ENCODE measurements at regions not wholly inside any gene's neighbourhood (a gene's known extent, or its start where the extent isn't known, plus 50 kb on each side); places are given as distances from the start of the nearest gene placed in this dataset.

DNA sequence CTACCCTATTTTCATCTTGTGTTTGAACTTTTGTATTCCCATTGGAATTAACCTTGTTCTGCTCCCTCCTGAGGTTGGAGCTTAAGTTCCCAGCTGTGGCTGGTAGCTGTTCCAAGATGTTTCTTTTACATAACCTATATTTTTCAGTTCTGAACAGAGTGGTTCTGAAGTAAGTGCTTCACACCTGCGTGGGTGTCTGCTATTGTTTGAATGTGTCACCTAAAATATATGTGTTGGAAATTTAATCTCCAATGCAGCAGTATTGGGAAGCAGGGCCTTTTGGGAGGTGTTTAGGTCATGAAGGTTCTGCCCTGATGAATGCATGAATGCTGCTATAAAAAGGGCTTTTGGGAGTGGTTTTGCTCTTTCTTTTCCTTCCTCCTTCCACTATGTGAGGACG is 123.8 kb downstream of the LACC1 start:
- Histone ChIP-seq H3K9me3 (ENCODE audit: insufficient read depth, low read depth, low read length) (no peaks in the 10 kb centered on the region), H3K36me3 (ENCODE audit: insufficient read depth, low read length) (no peaks in the 10 kb centered on the region), H3F3A (ENCODE audit: low read depth) (no peaks in the 10 kb centered on the region), H3K4me3 (ENCODE audit: low read length, poor library complexity, severe bottlenecking) (no peak overlapping the region), H4K20me1 (ENCODE audit: insufficient read depth, low read length, poor library complexity, severe bottlenecking) (no peaks in the 10 kb centered on the region), H2AFZ (ENCODE audit: low read length) (no peak overlapping the region), H3K27me3 (ENCODE audit: insufficient read depth, low read length, poor library complexity, severe bottlenecking) (no peaks in the 10 kb centered on the region), H3K79me2 (ENCODE audit: insufficient read depth, low read length) (no peaks in the 10 kb centered on the region), H3K4me2 (ENCODE audit: low read depth, low read length, poor library complexity, severe bottlenecking) (no peak overlapping the region), H3K9me2 (replicated peaks; ENCODE audit: low read depth, low read length) (no peaks in the 10 kb centered on the region), H3K4me1 (ENCODE audit: insufficient read depth, low read length, poor library complexity, severe bottlenecking) (peaks cover 4% of the 10 kb centered on the region), H3K9ac (ENCODE audit: low read depth, low read length, poor library complexity, severe bottlenecking) (no peak overlapping the region)
- TF ChIP-seq, protein P1, sequence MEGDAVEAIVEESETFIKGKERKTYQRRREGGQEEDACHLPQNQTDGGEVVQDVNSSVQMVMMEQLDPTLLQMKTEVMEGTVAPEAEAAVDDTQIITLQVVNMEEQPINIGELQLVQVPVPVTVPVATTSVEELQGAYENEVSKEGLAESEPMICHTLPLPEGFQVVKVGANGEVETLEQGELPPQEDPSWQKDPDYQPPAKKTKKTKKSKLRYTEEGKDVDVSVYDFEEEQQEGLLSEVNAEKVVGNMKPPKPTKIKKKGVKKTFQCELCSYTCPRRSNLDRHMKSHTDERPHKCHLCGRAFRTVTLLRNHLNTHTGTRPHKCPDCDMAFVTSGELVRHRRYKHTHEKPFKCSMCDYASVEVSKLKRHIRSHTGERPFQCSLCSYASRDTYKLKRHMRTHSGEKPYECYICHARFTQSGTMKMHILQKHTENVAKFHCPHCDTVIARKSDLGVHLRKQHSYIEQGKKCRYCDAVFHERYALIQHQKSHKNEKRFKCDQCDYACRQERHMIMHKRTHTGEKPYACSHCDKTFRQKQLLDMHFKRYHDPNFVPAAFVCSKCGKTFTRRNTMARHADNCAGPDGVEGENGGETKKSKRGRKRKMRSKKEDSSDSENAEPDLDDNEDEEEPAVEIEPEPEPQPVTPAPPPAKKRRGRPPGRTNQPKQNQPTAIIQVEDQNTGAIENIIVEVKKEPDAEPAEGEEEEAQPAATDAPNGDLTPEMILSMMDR (conservative IDR thresholded peaks at IDR 0.05; ENCODE audit: low read length): no peak
- TF ChIP-seq EZH2phosphoT487 (IDR thresholded peaks at IDR 0.05; ENCODE audit: borderline replicate concordance): no peak

DNA sequence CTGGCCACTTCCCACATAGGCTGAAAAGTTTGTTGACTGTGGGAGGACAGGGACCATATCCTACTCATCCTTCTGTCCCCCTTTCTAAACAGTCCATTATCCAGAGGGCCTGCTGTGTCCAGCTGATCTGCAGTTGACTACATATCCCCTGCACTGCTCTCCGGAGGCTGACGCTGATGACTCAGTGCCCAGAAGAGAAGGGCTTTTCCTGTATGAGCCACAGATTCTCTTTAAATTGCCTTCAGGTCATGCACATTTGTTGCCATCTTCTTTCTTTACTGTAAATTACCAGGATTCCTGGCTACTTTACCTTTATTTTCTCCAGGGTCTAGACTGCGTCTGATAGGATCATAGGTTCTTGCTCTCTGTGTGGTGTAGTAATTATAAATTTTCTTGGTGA is 125.2 kb downstream of the LACC1 start:
- Histone ChIP-seq H3K4me2 (ENCODE audit: low read depth, low read length, poor library complexity, severe bottlenecking) (no peak overlapping the region), H3K4me1 (ENCODE audit: insufficient read depth, low read length, poor library complexity, severe bottlenecking) (peaks cover 4% of the 10 kb centered on the region), H2AFZ (ENCODE audit: low read length) (no peak overlapping the region), H3K79me2 (ENCODE audit: insufficient read depth, low read length) (no peaks in the 10 kb centered on the region), H3K9ac (ENCODE audit: low read depth, low read length, poor library complexity, severe bottlenecking) (no peak overlapping the region), H4K20me1 (ENCODE audit: insufficient read depth, low read length, poor library complexity, severe bottlenecking) (no peaks in the 10 kb centered on the region), H3K4me3 (ENCODE audit: low read length, poor library complexity, severe bottlenecking) (no peak overlapping the region), H3K9me3 (ENCODE audit: insufficient read depth, low read depth, low read length) (no peaks in the 10 kb centered on the region), H3K9me2 (replicated peaks; ENCODE audit: low read depth, low read length) (no peaks in the 10 kb centered on the region), H3K36me3 (ENCODE audit: insufficient read depth, low read length) (no peaks in the 10 kb centered on the region), H3F3A (ENCODE audit: low read depth) (no peaks in the 10 kb centered on the region), H3K27me3 (ENCODE audit: insufficient read depth, low read length, poor library complexity, severe bottlenecking) (no peaks in the 10 kb centered on the region)
- TF ChIP-seq, protein P1 (conservative IDR thresholded peaks at IDR 0.05; ENCODE audit: low read length): no peak
- no peak for TF ChIP-seq EZH2phosphoT487 (IDR thresholded peaks at IDR 0.05; ENCODE audit: borderline replicate concordance)

DNA sequence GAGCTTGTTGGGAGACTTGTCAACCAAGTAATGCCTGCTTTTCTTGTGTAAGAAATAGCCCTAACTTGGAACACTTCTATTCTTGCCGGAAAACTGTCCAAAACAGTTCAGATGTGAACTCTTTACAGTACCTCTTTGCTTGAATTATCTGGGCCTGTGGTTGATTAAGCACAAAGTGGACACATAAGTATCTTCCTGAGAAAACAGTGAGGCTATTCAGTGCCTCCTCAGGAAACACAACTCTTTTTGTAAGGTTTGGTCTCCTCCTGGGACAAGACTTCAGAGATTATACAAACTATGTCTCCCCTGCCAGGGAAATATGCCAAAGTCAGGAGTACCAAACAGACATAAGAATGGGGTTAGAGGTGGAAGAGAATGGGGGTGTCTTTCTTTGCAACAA is 127.7 kb downstream of the LACC1 start:
- H3K79me2 ChIP-seq (ENCODE audit: insufficient read depth, low read length): no peaks in the 10 kb centered on the region
- H3K9me2 ChIP-seq (replicated peaks; ENCODE audit: low read depth, low read length): no peaks in the 10 kb centered on the region
- H3F3A ChIP-seq (ENCODE audit: low read depth): no peaks in the 10 kb centered on the region
- no peak overlapping the region for H2AFZ ChIP-seq (ENCODE audit: low read length)
- H3K4me2 ChIP-seq (ENCODE audit: low read depth, low read length, poor library complexity, severe bottlenecking): no peak overlapping the region
- no peaks in the 10 kb centered on the region for H4K20me1 ChIP-seq (ENCODE audit: insufficient read depth, low read length, poor library complexity, severe bottlenecking)
- H3K36me3 ChIP-seq (ENCODE audit: insufficient read depth, low read length): no peaks in the 10 kb centered on the region
- no peaks in the 10 kb centered on the region for H3K27me3 ChIP-seq (ENCODE audit: insufficient read depth, low read length, poor library complexity, severe bottlenecking)
- no peak overlapping the region for H3K9ac ChIP-seq (ENCODE audit: low read depth, low read length, poor library complexity, severe bottlenecking)
- H3K4me1 ChIP-seq (ENCODE audit: insufficient read depth, low read length, poor library complexity, severe bottlenecking): peaks cover 4% of the 10 kb centered on the region
- no peaks in the 10 kb centered on the region for H3K9me3 ChIP-seq (ENCODE audit: insufficient read depth, low read depth, low read length)
- no peak overlapping the region for H3K4me3 ChIP-seq (ENCODE audit: low read length, poor library complexity, severe bottlenecking)
- TF ChIP-seq EZH2phosphoT487 (IDR thresholded peaks at IDR 0.05; ENCODE audit: borderline replicate concordance): no peak
- TF ChIP-seq, protein P1 (conservative IDR thresholded peaks at IDR 0.05; ENCODE audit: low read length): no peak
